Anterior cingulate cortex (tissue), 58 donors: ENCODE measurements at regions not wholly inside any gene's neighbourhood (a gene's known extent, or its start where the extent isn't known, plus 50 kb on each side); places are given as distances from the start of the nearest gene placed in this dataset.
"Not testable (repeated sequence)": the region's sequence is repeated elsewhere in the genome, so short reads cannot be mapped to it uniquely, and the experiment has no call there.

Experiments used
- DNase-seq, 58 donors: peaks; one replicate each; lab custom pipeline; 2025; lab: John Stamatoyannopoulos, UW

DNA sequence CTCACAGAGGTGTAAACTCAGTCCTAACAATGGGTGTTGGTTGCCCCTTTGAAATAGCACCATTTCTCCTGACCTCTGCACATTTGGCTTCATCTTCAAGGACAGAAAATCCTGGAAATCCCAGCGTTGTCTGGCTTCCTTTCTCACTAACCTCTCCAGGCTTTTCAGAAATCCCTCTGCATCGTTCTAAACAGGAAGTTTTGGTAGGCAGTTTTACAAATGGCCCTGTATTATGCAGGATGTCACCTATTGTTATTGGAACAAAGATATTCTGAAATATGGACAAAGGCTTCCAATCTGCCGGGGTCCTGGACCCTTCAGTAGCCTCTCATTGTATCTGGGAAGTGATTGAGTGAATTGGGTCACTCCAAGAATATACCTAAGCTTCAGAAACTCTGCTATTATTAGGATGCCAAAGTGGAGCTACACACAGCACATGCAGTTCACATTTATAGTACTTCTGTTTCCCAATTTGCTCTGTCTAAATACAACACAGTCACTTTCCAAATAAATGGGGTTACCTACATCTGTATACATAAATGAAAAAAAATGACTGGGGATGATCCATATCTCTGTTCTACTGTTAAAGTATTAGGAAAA, 134.8 kb upstream of the KLF6 start:
- no peak for DNase-seq

DNA sequence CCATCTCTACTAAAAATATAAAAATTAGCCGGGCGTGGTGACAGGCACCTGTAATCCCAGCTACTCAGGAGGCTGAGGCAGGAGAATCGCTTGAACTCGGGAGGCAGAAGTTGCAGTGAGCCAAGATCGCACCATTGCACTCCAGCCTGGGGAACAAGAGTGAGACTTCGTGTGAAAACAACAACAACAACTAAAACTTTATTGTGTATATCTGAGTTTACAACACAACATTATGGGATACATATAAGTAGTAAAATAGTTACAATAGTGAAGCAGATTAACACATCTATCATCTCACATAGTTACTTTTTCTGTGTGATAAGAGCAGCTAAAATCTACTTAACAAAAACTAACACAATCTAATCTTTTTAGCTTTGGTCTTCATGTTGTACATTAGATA, 132.4 kb upstream of the KLF6 start:
- DNase-seq = not testable (repeated sequence)

DNA sequence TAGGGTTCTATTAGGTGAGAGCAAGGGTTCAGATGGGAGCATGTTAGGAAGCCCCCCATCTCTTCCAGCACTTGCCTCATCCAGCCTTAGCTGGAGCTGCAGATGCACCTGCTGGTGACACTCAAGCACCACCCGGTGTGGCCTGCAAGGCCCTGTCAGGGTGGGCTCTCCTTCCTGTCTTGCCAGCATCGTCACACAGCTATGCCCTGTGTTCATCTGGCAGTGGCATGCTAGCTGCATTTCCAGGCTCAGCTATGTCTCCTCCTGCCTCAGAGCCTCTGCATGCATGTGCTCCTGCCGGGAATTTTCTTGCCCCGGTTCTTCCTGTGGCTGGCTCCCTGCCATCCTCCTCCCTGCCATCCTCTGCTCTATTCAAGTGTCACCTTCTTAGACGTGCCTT, 129.7 kb upstream of the KLF6 start:
- no peak for DNase-seq

DNA sequence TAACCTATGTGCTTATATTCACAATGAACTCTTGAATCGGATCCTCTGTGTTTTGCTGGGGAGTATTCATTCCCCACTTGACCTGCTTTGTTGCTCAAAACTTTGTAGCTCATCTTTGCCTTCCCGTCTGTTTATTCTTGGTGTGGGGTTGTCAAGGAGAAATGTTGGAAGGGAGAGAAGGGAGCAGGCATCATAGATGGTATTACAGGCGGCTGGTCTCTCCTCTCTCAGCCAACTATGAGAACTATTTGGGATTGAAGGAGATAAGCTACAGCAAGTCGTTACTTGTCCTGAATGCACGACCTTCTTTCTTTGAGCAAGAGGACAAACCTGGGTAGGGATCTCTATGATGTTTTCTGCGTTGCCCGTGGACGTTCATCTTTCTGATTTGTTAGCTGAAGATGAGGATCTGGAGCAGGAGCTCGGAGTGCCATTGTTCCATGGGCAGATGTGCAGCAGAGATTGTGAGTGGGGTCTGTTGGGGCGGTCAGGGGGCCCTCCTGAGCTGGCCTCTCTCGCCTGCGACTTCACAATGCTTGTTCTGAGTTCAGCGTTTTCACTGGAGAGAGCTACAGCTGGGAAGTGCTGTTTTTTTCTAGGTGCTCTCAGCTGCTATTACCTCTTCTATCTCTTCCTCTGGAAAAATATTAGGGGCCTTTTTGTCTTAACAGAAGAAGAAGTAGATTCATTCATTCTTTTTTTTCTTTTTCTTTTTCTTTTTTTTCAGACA, 126.9 kb upstream of the KLF6 start:
- DNase-seq = no peak

DNA sequence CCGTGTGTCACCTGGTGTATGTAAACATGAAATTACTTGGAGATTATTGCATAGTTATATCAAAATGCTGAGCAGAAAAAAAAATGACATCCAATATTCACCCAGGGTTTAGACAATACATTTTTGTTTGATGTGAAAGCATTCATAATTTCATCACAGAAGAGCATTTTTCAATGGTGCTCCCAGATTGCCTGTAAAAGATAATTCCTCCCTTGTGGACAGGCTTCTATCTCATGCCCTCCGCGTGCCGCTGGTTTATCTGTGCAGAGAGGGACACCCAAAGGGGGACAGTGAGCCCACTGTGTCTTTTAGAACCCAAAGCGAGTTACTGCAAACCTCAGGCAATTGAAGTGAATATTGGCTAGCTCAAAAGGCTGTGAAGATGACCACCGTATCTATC, 126.2 kb upstream of the KLF6 start:
- no peak for DNase-seq

DNA sequence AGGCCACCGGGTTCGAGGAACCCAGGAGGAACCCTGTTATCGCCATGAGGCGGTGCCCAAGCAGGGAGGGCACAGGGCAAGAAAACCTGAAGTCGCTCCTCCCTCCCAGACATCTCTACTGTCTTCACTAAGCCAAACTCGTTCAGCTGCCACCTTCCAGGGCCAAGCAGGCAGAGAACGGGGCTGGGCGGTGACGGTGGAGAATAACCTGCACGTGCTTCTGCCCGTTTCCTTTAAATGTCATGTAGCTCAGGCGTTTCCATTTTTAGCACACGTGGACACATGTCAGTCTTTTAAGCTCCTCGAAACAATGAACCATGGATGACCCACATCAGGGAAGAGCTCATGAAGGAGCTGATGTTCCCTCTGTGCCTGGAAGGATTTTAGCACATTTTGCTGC, 124.3 kb upstream of the KLF6 start:
- no peak for DNase-seq

DNA sequence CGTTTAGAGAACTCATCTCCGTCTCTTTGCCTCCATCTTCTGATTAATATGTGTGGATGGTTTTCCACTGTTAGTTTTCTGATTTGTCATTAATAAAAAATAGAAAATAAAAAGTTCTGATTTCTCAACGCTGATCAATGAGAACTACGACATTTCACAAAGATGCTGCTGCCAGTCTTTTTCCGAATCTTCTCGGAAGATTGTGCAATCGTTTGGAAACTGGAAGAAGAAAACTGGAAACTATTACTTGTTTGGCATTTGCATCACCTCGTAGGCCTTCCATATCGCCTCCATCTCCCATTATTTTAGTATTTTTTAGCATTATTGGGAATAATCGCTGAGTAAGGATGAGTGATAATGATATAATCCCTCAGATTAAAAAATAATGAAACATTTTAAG, 123.2 kb upstream of the KLF6 start:
- no peak for DNase-seq

DNA sequence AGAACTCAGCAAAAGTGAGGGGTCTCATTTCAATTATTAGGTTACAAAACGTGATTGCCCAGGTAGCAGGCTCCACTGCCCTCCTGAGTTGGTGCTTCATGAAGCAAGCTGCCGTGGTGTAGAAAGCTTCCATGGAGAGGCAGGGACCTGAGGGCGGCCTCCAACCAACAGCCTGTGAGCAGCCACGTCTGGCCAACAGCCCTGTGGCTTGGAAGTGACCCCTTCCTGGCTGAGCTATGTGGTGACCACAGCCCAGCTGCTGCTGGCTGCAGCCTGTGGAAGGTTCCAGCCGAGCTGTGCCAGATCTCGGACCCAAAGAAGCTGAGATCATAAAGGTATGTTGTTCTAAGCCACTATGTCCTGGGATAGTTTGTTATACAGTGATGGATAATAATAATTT, 122.5 kb upstream of the KLF6 start:
- no peak for DNase-seq

DNA sequence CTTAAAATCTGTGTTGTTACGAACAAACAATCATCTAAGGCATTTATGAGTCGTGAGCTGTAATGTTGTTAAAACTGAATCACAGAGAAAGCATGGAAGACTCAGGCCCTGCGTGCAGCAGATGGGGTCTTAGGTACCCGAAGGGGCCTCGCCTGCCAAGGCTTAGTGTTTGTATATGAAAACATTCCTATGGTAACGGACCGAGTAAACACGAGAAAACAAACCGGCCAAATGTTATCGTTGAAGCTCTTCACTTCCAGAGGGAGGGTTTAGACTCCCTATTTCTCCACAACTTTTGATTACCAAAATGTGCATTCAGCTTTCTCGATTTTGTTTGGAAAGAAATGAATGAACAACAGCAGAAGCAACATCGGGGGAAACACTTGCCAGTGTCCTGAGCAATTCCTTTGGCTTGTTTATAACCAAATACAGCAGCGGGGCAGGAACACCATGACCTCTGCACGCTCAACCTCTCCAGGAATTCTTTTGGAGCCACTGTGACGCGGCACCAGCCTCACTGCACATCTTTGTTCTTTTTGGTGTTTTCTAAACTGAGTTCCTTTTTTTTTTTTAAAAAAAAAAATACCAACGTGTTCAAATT, 121.6 kb upstream of the KLF6 start:
- DNase-seq = no peak

DNA sequence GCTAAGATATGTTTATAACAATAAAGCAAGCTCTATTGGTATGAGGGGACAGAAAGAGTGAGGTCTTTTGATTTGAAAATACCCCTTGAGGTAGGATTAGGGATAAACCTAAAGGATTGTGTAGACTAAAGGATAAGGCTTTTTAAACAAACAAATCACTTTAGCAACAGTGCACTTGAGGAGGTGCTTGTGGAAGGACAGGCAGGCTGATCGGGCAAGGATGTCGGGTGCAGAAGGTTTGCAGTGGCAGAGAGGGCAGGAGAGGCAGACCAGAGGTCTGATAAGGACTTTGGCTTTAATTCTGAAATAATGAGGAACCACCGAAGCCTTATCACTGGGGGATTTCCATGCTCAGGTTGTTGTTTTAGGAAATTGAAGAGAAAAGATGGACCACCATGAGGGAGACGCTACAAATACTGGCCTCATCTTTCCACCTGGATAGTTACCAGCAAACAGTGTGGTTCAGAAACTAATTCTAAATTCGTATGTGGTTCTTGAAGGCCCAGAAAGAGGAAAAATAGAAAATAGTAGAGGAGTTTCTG, 119.5 kb upstream of the KLF6 start:
- DNase-seq = no peak

DNA sequence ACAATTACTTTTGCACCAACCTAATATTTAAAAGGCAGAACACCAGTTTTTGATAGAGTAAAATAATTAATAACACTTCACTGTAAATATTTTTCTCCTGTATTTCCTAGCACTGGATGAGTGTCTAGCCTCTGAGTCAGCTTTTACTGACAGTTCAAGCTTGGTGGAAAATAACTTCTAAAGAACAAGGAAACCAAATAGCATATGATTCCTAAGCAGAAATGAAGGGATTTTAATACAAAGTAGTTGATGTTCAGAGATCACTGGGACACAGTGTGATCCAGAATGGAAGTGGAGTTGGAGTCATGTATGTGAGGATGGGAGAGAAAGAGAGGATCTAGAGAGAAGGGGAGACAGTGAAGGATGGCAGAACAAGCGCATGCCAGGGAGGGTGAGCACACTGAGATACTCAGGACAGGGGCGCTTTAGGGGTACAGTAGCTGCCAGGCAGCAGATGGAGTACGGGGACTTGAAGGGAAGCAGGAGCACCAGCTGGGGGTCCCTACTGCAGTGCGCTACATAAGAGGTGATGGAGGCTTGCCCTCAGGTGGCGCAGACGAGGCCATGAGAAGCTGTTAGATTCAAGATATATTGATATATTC, 117.9 kb upstream of the KLF6 start:
- DNase-seq = no peak

DNA sequence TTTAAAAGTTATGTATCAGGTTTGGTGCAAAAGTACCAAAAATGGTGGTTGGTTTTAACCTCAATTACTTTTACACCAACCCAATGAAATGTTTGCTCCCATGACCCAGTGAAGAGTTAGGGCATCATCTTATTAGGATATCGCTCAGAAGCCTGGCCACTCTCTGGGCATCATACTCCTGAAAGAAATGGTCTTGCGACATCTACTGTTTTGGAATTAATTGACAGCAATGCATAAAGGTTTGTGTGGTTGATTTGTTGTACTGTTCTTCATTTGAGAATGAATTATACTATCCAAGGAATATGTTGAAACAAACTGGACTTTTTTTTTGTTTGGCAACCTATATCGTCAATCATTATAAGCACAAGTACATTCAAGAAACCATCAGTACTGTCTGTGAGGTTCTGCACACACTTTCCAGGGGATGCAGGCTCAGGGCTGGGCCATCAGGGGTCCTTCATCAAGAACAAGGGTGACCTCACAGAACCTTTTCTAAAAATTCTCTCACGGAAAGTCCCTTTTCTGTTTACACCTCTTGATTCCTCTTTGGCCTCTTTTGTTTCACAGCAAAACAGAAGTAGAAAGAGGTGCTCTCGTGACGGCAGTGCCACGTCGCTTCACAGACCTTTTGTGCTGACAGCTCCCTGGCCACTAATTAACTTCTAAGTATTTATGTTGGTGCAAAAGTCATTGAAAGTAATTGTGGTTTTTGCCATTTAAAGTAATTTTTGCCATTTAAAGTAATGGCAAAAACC, 117.2 kb upstream of the KLF6 start:
- DNase-seq = peak in 1 of 58 donors; percentile 1

DNA sequence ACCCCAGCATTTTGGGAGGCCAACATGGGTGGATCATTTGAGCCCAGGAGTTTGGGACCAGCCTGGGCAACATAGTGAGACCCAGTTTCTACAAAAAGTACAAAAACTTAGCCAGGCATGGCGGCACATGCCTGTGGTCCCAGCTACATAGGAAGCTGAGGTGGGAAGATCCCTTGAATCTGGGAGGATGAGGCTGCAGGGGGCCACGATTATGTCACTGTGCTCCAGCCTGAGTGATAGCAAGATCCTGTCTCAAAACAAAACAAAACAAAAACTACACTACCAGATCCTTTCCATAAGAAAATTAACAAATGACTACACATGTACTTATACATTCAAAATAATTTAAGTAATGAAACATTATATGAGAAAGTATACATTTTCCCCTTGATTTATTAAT, 116.4 kb upstream of the KLF6 start:
- no peak for DNase-seq

DNA sequence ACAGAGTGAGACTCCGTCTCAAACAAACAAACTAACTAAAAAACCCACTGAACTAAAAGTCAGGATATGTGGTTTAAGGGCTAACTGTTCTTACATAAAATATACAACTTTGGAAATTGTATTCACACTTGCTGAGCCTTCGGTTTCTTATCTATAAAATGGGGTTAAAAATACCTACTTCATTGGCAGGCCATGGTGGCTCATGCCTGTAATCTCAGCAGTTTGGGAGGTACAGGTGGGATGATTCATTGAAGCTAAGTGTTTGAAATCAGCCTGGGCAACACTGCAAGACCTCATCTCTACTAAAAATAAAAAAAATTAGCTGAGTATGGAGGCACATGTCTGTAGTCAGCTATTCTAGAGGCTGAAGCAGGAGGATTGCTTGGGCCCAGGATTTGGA, 115.4 kb upstream of the KLF6 start:
- DNase-seq = no peak

DNA sequence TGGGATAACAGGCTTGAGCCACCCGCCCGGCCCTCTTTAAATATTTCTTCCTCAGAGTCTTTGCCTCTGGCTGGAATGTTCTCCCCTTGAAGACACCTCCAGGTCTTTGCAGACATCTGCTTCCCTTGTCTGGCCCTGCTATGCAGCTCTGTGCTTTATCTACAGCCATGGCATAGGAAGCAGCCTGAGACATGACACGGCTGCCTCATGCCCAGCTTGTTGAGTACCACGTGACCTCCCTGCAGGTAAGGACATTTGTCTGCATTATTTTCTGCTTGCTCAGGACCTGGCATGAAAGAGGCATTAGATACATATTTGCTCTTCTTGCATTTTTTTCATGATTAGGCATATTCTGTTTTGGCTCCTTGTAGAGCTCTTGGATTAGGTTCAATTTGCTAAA, 113.8 kb upstream of the KLF6 start:
- no peak for DNase-seq

DNA sequence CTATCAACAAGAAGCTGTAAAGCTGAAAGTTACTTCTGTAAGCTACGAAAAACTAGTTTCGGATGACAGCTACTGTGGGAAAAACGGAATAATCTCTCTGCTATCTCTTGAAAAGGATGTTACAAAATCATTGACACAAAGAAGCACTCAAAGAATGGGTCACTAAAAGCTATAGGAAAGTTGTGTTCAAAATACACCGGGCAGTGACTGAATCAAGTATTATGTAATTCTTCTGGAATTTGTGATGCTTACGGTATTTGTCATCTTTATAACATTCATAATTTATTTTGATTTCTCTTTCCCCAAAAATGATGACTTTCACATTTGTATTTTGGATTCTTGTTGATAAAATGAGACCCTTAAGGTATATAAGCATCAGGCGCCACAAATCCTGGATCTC, 112.1 kb upstream of the KLF6 start:
- DNase-seq = no peak

DNA sequence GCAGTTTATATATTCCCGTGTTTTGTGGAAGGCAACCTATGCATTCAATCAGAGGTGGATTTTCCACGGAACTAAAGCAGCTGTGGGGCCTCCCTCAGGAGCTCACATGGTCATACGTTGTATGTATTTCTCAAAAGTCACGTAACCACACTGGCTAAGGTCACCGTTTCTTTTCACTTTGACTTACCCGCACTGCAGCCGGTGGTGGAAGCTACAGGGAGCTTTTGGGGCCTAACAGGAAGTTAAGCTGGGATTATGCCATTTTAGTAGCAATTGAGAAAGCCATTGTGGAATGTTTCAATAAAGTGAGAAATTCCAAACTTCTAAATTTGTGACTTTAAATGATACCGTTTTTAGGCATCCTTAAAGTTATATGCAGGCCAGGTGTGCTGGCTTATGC, 111.2 kb upstream of the KLF6 start:
- DNase-seq = no peak

DNA sequence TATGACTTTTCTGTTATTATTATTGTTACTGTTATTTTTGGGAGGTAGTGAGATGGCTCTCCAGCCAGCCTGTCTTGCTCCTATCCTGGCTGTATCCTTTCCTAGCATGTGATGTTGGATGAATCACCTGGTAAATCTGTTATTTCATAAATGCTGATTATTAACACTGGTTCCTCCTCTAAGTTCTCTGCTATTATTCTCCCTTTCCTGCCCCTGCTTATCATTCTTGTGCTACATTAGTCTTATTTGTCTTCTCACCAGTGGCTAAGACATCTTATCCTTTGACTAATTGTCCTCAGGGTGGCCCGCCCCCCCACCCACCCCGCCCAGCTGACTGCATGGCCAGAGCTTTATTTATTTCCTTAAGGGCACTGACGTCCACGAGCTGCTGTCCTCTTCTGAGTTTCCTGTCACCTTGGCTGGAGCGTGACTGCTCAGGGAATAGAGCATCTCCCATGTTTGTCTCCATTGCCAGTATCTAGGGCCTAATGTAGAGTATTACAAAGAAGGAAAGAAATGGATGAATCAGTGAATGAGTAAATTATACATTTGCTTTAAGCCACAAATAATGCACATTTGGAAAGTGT, 110.1 kb upstream of the KLF6 start:
- DNase-seq = no peak

DNA sequence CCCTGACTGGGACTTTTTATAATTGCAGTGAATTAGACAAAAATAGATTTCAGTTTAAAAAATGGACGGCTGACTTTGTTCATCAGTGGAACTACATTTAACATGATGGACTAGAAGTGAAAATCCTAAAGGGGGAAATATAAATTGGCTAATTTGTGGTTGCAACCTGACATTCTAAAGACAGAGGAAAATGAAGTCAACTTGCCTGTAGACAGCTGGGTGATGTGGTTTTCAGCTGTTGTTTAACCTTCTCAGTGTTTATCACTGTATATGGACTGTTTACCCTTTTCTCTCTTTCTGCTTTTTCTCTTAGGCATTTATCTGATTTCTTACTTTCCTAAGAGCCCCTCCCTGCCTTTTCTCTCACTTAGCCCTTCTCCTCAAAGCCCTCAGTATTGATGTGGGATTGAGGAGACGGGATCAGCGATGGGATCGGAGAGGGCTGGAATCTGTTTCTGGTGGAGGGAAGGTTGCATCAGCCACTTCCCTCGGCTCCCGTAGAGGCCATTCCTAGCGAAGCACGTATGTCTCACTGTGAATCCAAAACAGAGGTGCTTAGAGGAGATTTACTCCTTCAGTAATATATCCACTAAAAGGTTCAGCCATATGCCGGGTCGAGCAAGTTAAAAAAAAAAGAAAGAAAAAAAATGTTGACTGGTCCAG, 109.0 kb upstream of the KLF6 start:
- DNase-seq = no peak
